Colonic mucosa (tissue), 4 donors: ENCODE measurements at regions not wholly inside any gene's neighbourhood (a gene's known extent, or its start where the extent isn't known, plus 50 kb on each side); places are given as distances from the start of the nearest gene placed in this dataset.

Source experiments
- DNase-seq: peaks from one replicate; pipeline ENCODE4 v3.0.0-alpha.2; 2020
- H3K27ac ChIP-seq: fragments of 200-600 bp; one replicate; pipeline ENCODE4 v1.8.0; 2021
- H3K27me3 ChIP-seq: fragments of 200-600 bp; one replicate; pipeline ENCODE4 v1.8.0; 2021
- H3K36me3 ChIP-seq: fragments of 200-600 bp; one replicate; pipeline ENCODE4 v1.8.0; 2021
- H3K4me1 ChIP-seq: fragments of 200-600 bp; one replicate; pipeline ENCODE4 v1.8.0; 2021; ENCODE audit warnings: mild to moderate bottlenecking
- H3K4me3 ChIP-seq: fragments of 200-600 bp; one replicate; pipeline ENCODE4 v1.8.0; 2021
- H3K9ac ChIP-seq, 2 donors: one replicate each; pipeline ENCODE4 v1.7.0; 2013; ENCODE audit warnings: control low read depth in 2 of 2, low read depth in 2 of 2, low read length in 2 of 2
- H3K9me3 ChIP-seq: fragments of 200-600 bp; one replicate; pipeline ENCODE4 v1.8.0; 2021
- intact Hi-C: fragments of 100-400 bp; cut with DNase I; formaldehyde crosslinking; loops from one replicate; pipeline ENCODE4 v1.14.1; 2022
- TF ChIP-seq, protein P1 (sequence below): fragments of 200-600 bp; IDR thresholded peaks from one replicate; pipeline ENCODE4 v1.8.0; 2022; ENCODE audit warnings: antibody characterized with exemption, mild to moderate bottlenecking
- donor health status: healthy.
- donor health status: DM: no; HTN: no; CAD: no.
- donor health status: DM: no; HTN: no; CAD: no.

DNA sequence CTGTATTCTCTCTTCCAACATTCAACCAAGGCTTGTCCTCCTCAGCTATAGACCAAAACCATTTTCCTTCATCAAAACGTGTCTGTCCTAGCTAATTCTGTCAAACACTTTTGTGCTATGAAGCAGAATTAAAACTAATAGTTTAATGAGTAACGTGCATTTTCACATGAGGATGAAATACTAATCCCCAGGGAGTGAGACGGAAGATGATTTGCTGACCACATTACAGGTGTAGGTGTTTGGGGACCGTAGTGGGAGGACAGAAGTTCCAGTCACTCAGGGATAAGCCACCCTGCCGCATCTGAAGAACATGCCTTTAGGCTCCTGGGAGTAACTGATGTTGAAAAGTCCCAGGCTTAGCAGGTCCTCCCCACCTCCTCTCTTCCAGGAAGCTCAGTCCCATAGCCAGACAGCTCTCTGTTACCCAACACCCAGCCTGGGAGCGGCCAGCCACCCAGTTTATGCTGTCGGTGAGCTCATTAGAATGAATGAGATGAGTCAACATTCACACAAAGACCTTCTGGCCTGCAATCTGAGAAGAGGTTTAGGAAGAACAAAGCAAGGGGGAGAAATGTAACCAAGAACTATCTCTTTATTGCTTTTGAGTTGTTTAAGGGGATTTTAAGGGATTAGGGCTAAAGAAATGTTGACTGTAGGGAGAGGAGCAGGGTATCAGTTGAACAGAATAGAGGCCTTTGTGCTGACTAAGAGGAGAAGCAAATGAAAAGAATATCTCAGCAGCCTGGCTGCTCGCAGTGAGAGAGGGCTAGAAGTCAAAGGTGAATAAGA is 122.5 kb downstream of the FOXI3 start:
- Histone ChIP-seq H3K9me3 (no peaks in the 10 kb centered on the region), H3K27ac (no peak overlapping the region), H3K4me3 (no peak overlapping the region), H3K36me3 (no peaks in the 10 kb centered on the region), H3K4me1 (no peaks in the 10 kb centered on the region), H3K27me3 (no peaks in the 10 kb centered on the region), H3K9ac (no peak overlapping the region)
- TF ChIP-seq, protein P1, sequence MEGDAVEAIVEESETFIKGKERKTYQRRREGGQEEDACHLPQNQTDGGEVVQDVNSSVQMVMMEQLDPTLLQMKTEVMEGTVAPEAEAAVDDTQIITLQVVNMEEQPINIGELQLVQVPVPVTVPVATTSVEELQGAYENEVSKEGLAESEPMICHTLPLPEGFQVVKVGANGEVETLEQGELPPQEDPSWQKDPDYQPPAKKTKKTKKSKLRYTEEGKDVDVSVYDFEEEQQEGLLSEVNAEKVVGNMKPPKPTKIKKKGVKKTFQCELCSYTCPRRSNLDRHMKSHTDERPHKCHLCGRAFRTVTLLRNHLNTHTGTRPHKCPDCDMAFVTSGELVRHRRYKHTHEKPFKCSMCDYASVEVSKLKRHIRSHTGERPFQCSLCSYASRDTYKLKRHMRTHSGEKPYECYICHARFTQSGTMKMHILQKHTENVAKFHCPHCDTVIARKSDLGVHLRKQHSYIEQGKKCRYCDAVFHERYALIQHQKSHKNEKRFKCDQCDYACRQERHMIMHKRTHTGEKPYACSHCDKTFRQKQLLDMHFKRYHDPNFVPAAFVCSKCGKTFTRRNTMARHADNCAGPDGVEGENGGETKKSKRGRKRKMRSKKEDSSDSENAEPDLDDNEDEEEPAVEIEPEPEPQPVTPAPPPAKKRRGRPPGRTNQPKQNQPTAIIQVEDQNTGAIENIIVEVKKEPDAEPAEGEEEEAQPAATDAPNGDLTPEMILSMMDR = no peak
- intact Hi-C loops = no loop called here
- no peak for DNase-seq

- Histone ChIP-seq H3K4me1 (no peaks in the 10 kb centered on the region), H3K27me3 (no peaks in the 10 kb centered on the region), H3K27ac (no peak overlapping the region), H3K4me3 (no peak overlapping the region), H3K9ac (no peak overlapping the region), H3K9me3 (no peaks in the 10 kb centered on the region), H3K36me3 (no peaks in the 10 kb centered on the region)
- intact Hi-C loops = no loop called here
- TF ChIP-seq, protein P1 = no peak
- no peak for DNase-seq
These were observed 130.8 kb downstream of the FOXI3 start for GRCh38 chr2:88321449-88322248.

DNA sequence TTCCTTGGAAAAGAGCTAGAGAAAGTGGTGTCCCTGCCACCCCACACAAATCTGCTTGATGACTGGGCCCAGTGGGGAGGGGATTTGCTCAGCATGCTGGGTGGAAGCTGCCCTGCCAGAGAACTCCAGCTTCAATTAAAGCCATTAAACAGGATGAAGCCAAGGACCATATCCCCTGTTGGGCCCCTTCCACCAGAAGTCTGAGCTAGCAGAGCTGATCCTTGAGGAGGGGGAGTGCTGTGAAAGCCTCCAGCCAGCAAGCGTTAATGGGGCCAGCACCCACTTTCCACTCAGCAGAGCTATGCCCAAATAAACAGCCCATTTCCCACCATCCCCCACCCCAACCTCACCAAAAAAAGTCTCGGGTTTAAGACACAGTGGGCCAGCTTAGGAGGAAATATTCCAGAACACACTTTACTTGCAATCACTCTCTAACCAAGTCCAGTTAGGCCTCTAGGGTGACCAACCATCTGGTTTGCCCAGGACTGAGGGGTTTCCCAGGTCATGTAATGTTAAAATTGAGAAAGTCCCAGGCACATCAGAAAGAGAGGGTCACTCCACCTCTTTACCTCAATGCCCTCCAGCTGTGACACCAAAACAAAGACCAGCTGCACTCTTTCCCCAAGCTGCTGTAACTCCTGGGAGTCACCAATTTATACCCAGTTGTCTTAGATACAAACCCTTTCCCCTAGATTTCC is 132.3 kb downstream of the FOXI3 start:
- intact Hi-C loops = no loop called here
- TF ChIP-seq, protein P1 = no peak
- no peaks in the 10 kb centered on the region for H3K27me3 ChIP-seq

GRCh38 chr2:88318956-88319330 is 133.6 kb downstream of the FOXI3 start:
- TF ChIP-seq, protein P1 = no peak
- H3K4me3 ChIP-seq = no peak overlapping the region
- H3K27ac ChIP-seq = no peak overlapping the region
- no peaks in the 10 kb centered on the region for H3K27me3 ChIP-seq
- no peaks in the 10 kb centered on the region for H3K9me3 ChIP-seq
- no peak for DNase-seq
- H3K9ac ChIP-seq = no peak overlapping the region
- no peaks in the 10 kb centered on the region for H3K4me1 ChIP-seq
- no peaks in the 10 kb centered on the region for H3K36me3 ChIP-seq
- intact Hi-C loops = no loop called here

More for the DNA sequence above, 132.3 kb downstream of the FOXI3 start:
- DNase-seq = no peak
- Histone ChIP-seq H3K4me1 (no peaks in the 10 kb centered on the region), H3K36me3 (no peaks in the 10 kb centered on the region), H3K9ac (no peak overlapping the region), H3K4me3 (no peak overlapping the region), H3K27ac (no peak overlapping the region), H3K9me3 (no peaks in the 10 kb centered on the region)

GRCh38 chr2:88318071-88318955 is 134.2 kb downstream of the FOXI3 start:
- no peak overlapping the region for H3K4me3 ChIP-seq
- H3K36me3 ChIP-seq = no peaks in the 10 kb centered on the region
- no peak overlapping the region for H3K27ac ChIP-seq
- H3K4me1 ChIP-seq = no peaks in the 10 kb centered on the region
- H3K9me3 ChIP-seq = no peaks in the 10 kb centered on the region
- DNase-seq = no peak
- no peak overlapping the region for H3K9ac ChIP-seq
- no peaks in the 10 kb centered on the region for H3K27me3 ChIP-seq
- intact Hi-C loops = no loop called here
- TF ChIP-seq, protein P1 = no peak
